LNCAP (cell line): ENCODE measurements at regions not wholly inside any gene's neighbourhood (a gene's known extent, or its start where the extent isn't known, plus 50 kb on each side); places are given as distances from the start of the nearest gene placed in this dataset.

ENCODE experiments used
- CTCF ChIP-seq: fragments of 450-650 bp; IDR thresholded peaks from 2 replicates; pipeline ENCODE4 v1.5.1; 2017; ENCODE audit warnings: mild to moderate bottlenecking

- no peak for TF ChIP-seq CTCF
These were observed 1555.2 kb upstream of the FLRT2 start for GRCh38 chr14:83974647-83975163.

- no peak for TF ChIP-seq CTCF
These were observed 1554.5 kb upstream of the FLRT2 start for GRCh38 chr14:83975435-83975834.

- no peak for TF ChIP-seq CTCF
These were observed 1553.8 kb upstream of the FLRT2 start for GRCh38 chr14:83975841-83976770.

- no peak for TF ChIP-seq CTCF
These were observed 1552.4 kb upstream of the FLRT2 start for GRCh38 chr14:83977583-83977982.

- no peak for TF ChIP-seq CTCF
These were observed 1541.7 kb upstream of the FLRT2 start for GRCh38 chr14:83988275-83988674.

GRCh38 chr14:83991666-83992065 is 1538.3 kb upstream of the FLRT2 start:
- no peak for TF ChIP-seq CTCF

- TF ChIP-seq CTCF: no peak
These were observed 1537.1 kb upstream of the FLRT2 start for GRCh38 chr14:83992857-83993256.
